Spleen (tissue), 3 donors: ENCODE measurements at regions not wholly inside any gene's neighbourhood (a gene's known extent, or its start where the extent isn't known, plus 50 kb on each side); places are given as distances from the start of the nearest gene placed in this dataset.

ENCODE experiments used
- POLR2A ChIP-seq, 3 donors: fragments of 450-650 bp; IDR thresholded peaks; one replicate each; pipeline ENCODE4 v1.5.1; 2017; ENCODE audit warnings: antibody characterized with exemption in 3 of 3, mild to moderate bottlenecking in 1 of 3
- POLR2AphosphoS5 ChIP-seq, 3 donors: sonication (generic); formaldehyde crosslinking; IDR thresholded peaks; one replicate each; pipeline ENCODE4 v1.5.1; 2017; ENCODE audit warnings: antibody characterized with exemption in 3 of 3

GRCh38 chr11:64444838-64445441, 86.0 kb downstream of the RPS6KA4 start:
- TF ChIP-seq POLR2AphosphoS5 (IDR thresholded peaks at IDR 0.05) = no peak
- no peak for TF ChIP-seq POLR2A (IDR thresholded peaks at IDR 0.05)
